HG02943 (cell line): ENCODE measurements at regions not wholly inside any gene's neighbourhood (a gene's known extent, or its start where the extent isn't known, plus 50 kb on each side); places are given as distances from the start of the nearest gene placed in this dataset.
A peak's percentile ranks its signal among the peaks of the same experiment; 100 is the strongest.

Experiments
- ATAC-seq: cut with Tn5 transposase; IDR thresholded peaks from one replicate; pipeline ENCODE4 v1.9.1; 2021; ENCODE audit warnings: mild to moderate bottlenecking, low read depth, moderate library complexity; ENCODE audit not compliant: unreplicated experiment

GRCh38 chr5:92908952-92909601 is 671.9 kb downstream of the NR2F1-AS1 start:
- no peak for ATAC-seq

GRCh38 chr5:92907938-92908606 is 672.9 kb downstream of the NR2F1-AS1 start:
- ATAC-seq: peak; percentile 69

- ATAC-seq: no peak
These were observed 674.1 kb downstream of the NR2F1-AS1 start for GRCh38 chr5:92906798-92907376.

GRCh38 chr5:92904021-92904420 is 677.0 kb downstream of the NR2F1-AS1 start:
- ATAC-seq: no peak

GRCh38 chr5:92899611-92900010 is 681.4 kb downstream of the NR2F1-AS1 start:
- ATAC-seq: no peak

GRCh38 chr5:92896722-92897121 is 684.3 kb downstream of the NR2F1-AS1 start:
- ATAC-seq: no peak

- ATAC-seq: no peak
These were observed 690.2 kb downstream of the NR2F1-AS1 start for GRCh38 chr5:92890841-92891244.

GRCh38 chr5:92889140-92889539 is 691.9 kb downstream of the NR2F1-AS1 start:
- ATAC-seq: no peak

GRCh38 chr5:92887254-92887653 is 693.8 kb downstream of the NR2F1-AS1 start:
- ATAC-seq: no peak

GRCh38 chr5:92886751-92887150 is 694.3 kb downstream of the NR2F1-AS1 start:
- no peak for ATAC-seq

GRCh38 chr5:92885950-92886349 is 695.1 kb downstream of the NR2F1-AS1 start:
- ATAC-seq: no peak

GRCh38 chr5:92884469-92884868 is 696.5 kb downstream of the NR2F1-AS1 start:
- no peak for ATAC-seq

GRCh38 chr5:92879806-92880543 is 701.0 kb downstream of the NR2F1-AS1 start:
- ATAC-seq: no peak

GRCh38 chr5:92874790-92875189 is 706.2 kb downstream of the NR2F1-AS1 start:
- ATAC-seq: no peak

- no peak for ATAC-seq
These were observed 712.6 kb downstream of the NR2F1-AS1 start for GRCh38 chr5:92868442-92868841.

- ATAC-seq: no peak
These were observed 716.4 kb downstream of the NR2F1-AS1 start for GRCh38 chr5:92864591-92864990.

- ATAC-seq: no peak
These were observed 717.4 kb downstream of the NR2F1-AS1 start for GRCh38 chr5:92863666-92864065.

GRCh38 chr5:92861531-92862285 is 719.3 kb downstream of the NR2F1-AS1 start:
- no peak for ATAC-seq

- ATAC-seq: no peak
These were observed 721.0 kb downstream of the NR2F1-AS1 start for GRCh38 chr5:92860061-92860460.

- no peak for ATAC-seq
These were observed 728.8 kb downstream of the NR2F1-AS1 start for GRCh38 chr5:92852219-92852618.
